HCT116 (cell line): ENCODE measurements at regions not wholly inside any gene's neighbourhood (a gene's known extent, or its start where the extent isn't known, plus 50 kb on each side); places are given as distances from the start of the nearest gene placed in this dataset.

Experiments used
- ATAC-seq: fragments of 200-7000 bp; cut with Tn5 transposase; 2 replicates; pipeline ENCODE4 v1.9.1; 2020; ENCODE audit warnings: mild to moderate bottlenecking, moderate library complexity
- BruUV-seq: library from RNA; stranded (reverse); fragments of 400-500 nt; replicated peaks from 2 replicates; lab custom pipeline; 2021; lab: Mats Ljungman, UMichigan
- CTCF ChIA-PET: fragments of 300-600 bp; sonication (Branson Sonifier 250); formaldehyde crosslinking; loops from one replicate; lab custom pipeline; 2021; ENCODE audit warnings: antibody characterized with exemption; lab: Charles Lee
- POLR2A ChIA-PET: fragments of 300-600, 350-600 bp; sonication (Branson Sonifier 250); formaldehyde crosslinking; loops from one replicate; lab custom pipeline; 2021; ENCODE audit warnings: antibody characterized with exemption; lab: Charles Lee
- RAD21 ChIA-PET, 2 experiments: fragments of 300-600 bp; sonication (Branson Sonifier 250); formaldehyde crosslinking; loops; one replicate each; lab custom pipeline; 2023; ENCODE audit warnings: low total read pairs in 2 of 2; ENCODE audit not compliant: uncharacterized antibody in 2 of 2, unreplicated experiment in 2 of 2, low non-redundant PET in 1 of 2; lab: Charles Lee
- DNase-seq: peaks from one replicate; pipeline ENCODE4 v3.0.0-alpha.2; 2010; ENCODE audit warnings: low read depth, low spot score
- H2AFZ ChIP-seq: fragments of 200-600 bp; shearing (Covaris generic), sonication (generic); 2 replicates; pipeline ENCODE4 v1.6.1; 2017; ENCODE audit warnings: low read depth, mixed run types, mixed read lengths, antibody characterized with exemption, low read length; ENCODE audit not compliant: poor library complexity, severe bottlenecking
- H3K27ac ChIP-seq: 2 replicates; pipeline ENCODE4 v1.5.1; 2012; ENCODE audit warnings: low read depth, low read length
- H3K27me3 ChIP-seq: fragments of 200-600 bp; sonication (generic); 2 replicates; pipeline ENCODE4 v1.6.1; 2016; ENCODE audit warnings: mixed run types, low read length, mixed read lengths; ENCODE audit not compliant: insufficient read depth
- H3K36me3 ChIP-seq, 2 experiments: fragments of 200-500 bp in 1 of 2; fragments of 200-600 bp in 1 of 2; sonication (Bioruptor generic) in 1 of 2; sonication (generic) in 1 of 2; 2 replicates each; pipeline versions ENCODE4 v1.5.1 to v1.6.1; 2014 to 2016; ENCODE audit warnings: low read length in 2 of 2, inconsistent platforms in 1 of 2, mixed read lengths in 1 of 2, mixed run types in 1 of 2; ENCODE audit not compliant: insufficient read depth in 2 of 2, control insufficient read depth in 1 of 2
- H3K4me1 ChIP-seq, 2 experiments: fragments of 200-600 bp in 1 of 2; sonication (generic) in 1 of 2; 2 replicates each; pipeline versions ENCODE4 v1.5.1 to v1.6.1; 2012 to 2017; ENCODE audit warnings: low read length in 2 of 2, inconsistent platforms in 1 of 2, mild to moderate bottlenecking in 1 of 2, mixed read lengths in 1 of 2, mixed run types in 1 of 2, moderate library complexity in 1 of 2; ENCODE audit not compliant: insufficient read depth in 2 of 2, control insufficient read depth in 1 of 2
- H3K4me2 ChIP-seq: fragments of 200-600 bp; sonication (generic); 2 replicates; pipeline ENCODE4 v1.6.1; 2017; ENCODE audit warnings: mixed run types, low read length, mixed read lengths
- H3K4me3 ChIP-seq, 2 experiments: fragments of 200-600 bp in 1 of 2; sonication (generic) in 1 of 2; replicated peaks in 1 of 2; 2 replicates each; pipeline ENCODE4 v1.5.1; 2011 to 2016; ENCODE audit warnings: low read length in 2 of 2, control low read depth in 1 of 2, low read depth in 1 of 2, mild to moderate bottlenecking in 1 of 2, mixed read lengths in 1 of 2, mixed run types in 1 of 2
- H3K79me2 ChIP-seq: fragments of 200-600 bp; sonication (generic); 2 replicates; pipeline ENCODE4 v1.6.1; 2017; ENCODE audit warnings: mild to moderate bottlenecking, mixed run types, low read length, moderate library complexity, mixed read lengths; ENCODE audit not compliant: insufficient read depth
- H3K9ac ChIP-seq: fragments of 200-600 bp; sonication (generic); 2 replicates; pipeline ENCODE4 v1.6.1; 2016; ENCODE audit warnings: low read length, mixed read lengths
- H3K9me2 ChIP-seq: fragments of 200-600 bp; sonication (generic), shearing (Covaris generic); 2 replicates; pipeline ENCODE4 v1.6.1; 2017; ENCODE audit warnings: mixed run types, mild to moderate bottlenecking, moderate library complexity; ENCODE audit not compliant: insufficient read depth
- H3K9me3 ChIP-seq, 2 experiments: fragments of 200-500 bp in 1 of 2; fragments of 200-600 bp in 1 of 2; sonication (Bioruptor generic) in 1 of 2; sonication (generic) in 1 of 2; 2 replicates each; pipeline ENCODE4 v1.6.1; 2014 to 2017; ENCODE audit warnings: low read length in 2 of 2, mixed read lengths in 2 of 2, inconsistent platforms in 1 of 2, low read depth in 1 of 2, mild to moderate bottlenecking in 1 of 2, mixed run types in 1 of 2, moderate library complexity in 1 of 2; ENCODE audit not compliant: control insufficient read depth in 1 of 2, insufficient read depth in 1 of 2
- H4K20me1 ChIP-seq: fragments of 200-600 bp; sonication (generic), shearing (Covaris generic); 2 replicates; pipeline ENCODE4 v1.6.1; 2017; ENCODE audit warnings: mixed run types, mild to moderate bottlenecking, moderate library complexity; ENCODE audit not compliant: insufficient read depth
- CTCF ChIP-seq, 3 experiments: fragments of 200-600 bp in 1 of 3; sonication (generic) in 1 of 3; IDR thresholded peaks in 2 of 3; conservative IDR thresholded peaks in 1 of 3; 2 replicates each; pipeline ENCODE4 v1.5.1; 2012 to 2017; ENCODE audit warnings: low read depth in 2 of 3, low read length in 2 of 3, antibody characterized with exemption in 1 of 3, borderline replicate concordance in 1 of 3, control low read depth in 1 of 3, mild to moderate bottlenecking in 1 of 3, mixed read lengths in 1 of 3, mixed run types in 1 of 3, moderate library complexity in 1 of 3; ENCODE audit not compliant: insufficient read depth in 1 of 3
- POLR2A ChIP-seq: IDR thresholded peaks from 2 replicates; pipeline ENCODE4 v1.7.0; 2011; ENCODE audit warnings: borderline replicate concordance; ENCODE audit not compliant: insufficient read depth, insufficient read length; ENCODE audit errors: extremely low read depth
- RAD21 ChIP-seq: IDR thresholded peaks from 2 replicates; pipeline ENCODE4 v1.6.1; 2012; ENCODE audit warnings: low read depth, mild to moderate bottlenecking
- ZBTB33 ChIP-seq: IDR thresholded peaks from 2 replicates; pipeline ENCODE4 v1.6.1; 2011; ENCODE audit warnings: mild to moderate bottlenecking, low read length, moderate library complexity; ENCODE audit not compliant: insufficient replicate concordance; ENCODE audit errors: extremely low read depth
- ZNF274 ChIP-seq: fragments of 200-500 bp; sonication (Bioruptor generic); IDR thresholded peaks from 2 replicates; pipeline ENCODE4 v1.6.1; 2014; ENCODE audit warnings: mild to moderate bottlenecking, low read depth, low read length, inconsistent platforms
- intact Hi-C: fragments of 100-400 bp; cut with micrococcal nuclease; formaldehyde crosslinking; loops from 2 replicates; pipeline ENCODE4 v1.10.0; 2022

- Histone ChIP-seq H3K9me3 (no peaks in the 10 kb centered on the region), H3K27ac (no peak overlapping the region), H3K27me3 (peaks cover 31% of the 10 kb centered on the region), H3K4me2 (no peak overlapping the region), H3K9ac (no peak overlapping the region), H3K79me2 (no peaks in the 10 kb centered on the region), H3K9me2 (no peaks in the 10 kb centered on the region), H2AFZ (no peak overlapping the region), H4K20me1 (no peaks in the 10 kb centered on the region), H3K36me3 (no peaks in the 10 kb centered on the region), H3K4me3 (no peak overlapping the region), H3K4me1 (no peaks in the 10 kb centered on the region)
- ChIA-PET RAD21 (no interaction called here), CTCF (interaction anchor here (0.6 to 1.1 kb wide), 9 partner anchors 9 to 1013 kb away, joined by 3 to 5 read pairs (median 3); no protein-coding TSS in a partner anchor), POLR2A (no interaction called here)
- 0 out of 2 replicates have a peak, but pooled peaks have one; percentile 27 for ATAC-seq
- BruUV-seq = no TSS peak
- TF ChIP-seq ZBTB33 (no peak), RAD21 (peak; percentile 14; the same call in 1 of the 2 replicates), ZNF274 (no peak), POLR2A (no peak), CTCF (IDR thresholded peaks at IDR 0.05 in 2 of 3, conservative IDR thresholded peaks at IDR 0.05 in 1 of 3; ENCODE audit: borderline replicate concordance in 1 of 3, insufficient read depth in 1 of 3, low read depth in 2 of 3, low read length in 2 of 3) (peak; percentile 4 to 35 (median 8); a peak in 2 of 6 replicates)
- DNase-seq = no peak
- intact Hi-C loops = loop anchor here (5.0 kb wide), 1 partner anchor 91 kb away; no protein-coding TSS in a partner anchor
These were observed 55.2 kb upstream of the FRMD4A start for GRCh38 chr10:14385596-14386593.
